GM12891 (cell line): ENCODE measurements at regions not wholly inside any gene's neighbourhood (a gene's known extent, or its start where the extent isn't known, plus 50 kb on each side); places are given as distances from the start of the nearest gene placed in this dataset.

Experiments
- PAX5 ChIP-seq: IDR thresholded peaks from 2 replicates; pipeline ENCODE4 v1.6.1; 2011; ENCODE audit warnings: low read length, moderate library complexity, mild to moderate bottlenecking; ENCODE audit not compliant: insufficient read depth, severe bottlenecking
- POLR2A ChIP-seq: IDR thresholded peaks from 2 replicates; pipeline ENCODE4 v1.6.1; 2011; ENCODE audit warnings: low read depth, low read length, control low read depth
- POLR2AphosphoS5 ChIP-seq: IDR thresholded peaks from 2 replicates; pipeline ENCODE4 v1.6.1; 2011; ENCODE audit warnings: low read depth, low read length, control low read depth
- POU2F2 ChIP-seq: IDR thresholded peaks from 2 replicates; pipeline ENCODE4 v1.6.1; 2011; ENCODE audit warnings: low read depth, mild to moderate bottlenecking, control low read depth, low read length, moderate library complexity
- SPI1 ChIP-seq: IDR thresholded peaks from 2 replicates; pipeline ENCODE4 v1.6.1; 2011; ENCODE audit warnings: low read depth, low read length, control low read depth
- TAF1 ChIP-seq: IDR thresholded peaks from 2 replicates; pipeline ENCODE4 v1.6.1; 2011; ENCODE audit warnings: low read depth, low read length, control low read depth

DNA sequence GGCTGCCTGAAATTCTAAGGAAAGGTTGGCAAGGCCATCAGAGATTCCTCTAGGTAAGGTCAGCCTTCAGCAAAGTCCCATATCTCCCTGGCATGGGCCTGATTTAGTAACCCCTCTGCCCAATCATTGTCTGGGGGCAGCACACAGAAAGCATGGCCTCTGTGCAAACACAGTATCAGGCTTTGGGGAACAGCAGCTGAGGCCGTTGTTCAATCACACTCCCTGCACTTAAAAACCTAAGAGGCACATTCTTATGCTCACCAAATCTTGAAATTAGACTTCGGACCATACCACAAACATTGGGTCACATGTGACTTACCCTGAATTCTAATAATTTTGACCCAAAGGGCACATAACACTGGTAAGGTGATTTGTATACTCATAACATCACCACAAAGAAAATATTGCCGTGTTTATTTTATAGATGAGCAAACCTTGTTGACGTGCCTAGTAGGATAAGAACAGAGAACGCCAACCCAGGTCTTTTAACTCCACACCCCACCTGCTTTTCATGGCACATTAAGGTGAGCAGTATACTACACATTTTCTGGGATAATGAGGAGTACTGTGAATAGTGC is 212.7 kb downstream of the HNMT start:
- TF ChIP-seq POLR2A, result no peak
- no peak for TF ChIP-seq POLR2AphosphoS5
- TF ChIP-seq TAF1, result no peak
- no peak for TF ChIP-seq POU2F2
- TF ChIP-seq SPI1, result no peak
- TF ChIP-seq PAX5, result no peak
